Kidney (tissue), 13 donors: ENCODE measurements at regions not wholly inside any gene's neighbourhood (a gene's known extent, or its start where the extent isn't known, plus 50 kb on each side); places are given as distances from the start of the nearest gene placed in this dataset.
A peak's percentile ranks its signal among the peaks of the same experiment; 100 is the strongest.

Experiments used
- DNase-seq, 5 donors: peaks; one replicate each; pipeline ENCODE4 v3.0.0-alpha.2; 2013 to 2020
- FAIRE-seq: peaks from 2 replicates; lab custom pipeline; 2012; peaks lifted over from hg19 to GRCh38; lab: Jason Lieb, UNC
- H3K27ac ChIP-seq, 2 donors: one replicate each; pipeline ENCODE4 v1.7.0; 2013; ENCODE audit warnings: low read depth in 2 of 2, low read length in 2 of 2, inconsistent platforms in 1 of 2
- H3K27me3 ChIP-seq: one replicate; pipeline ENCODE4 v1.7.1; 2013; ENCODE audit warnings: low read length, inconsistent platforms; ENCODE audit not compliant: control insufficient read depth, insufficient read depth
- H3K36me3 ChIP-seq, 3 donors: one replicate each; pipeline versions ENCODE4 v1.7.0 to v1.7.1; 2013; ENCODE audit warnings: low read length in 3 of 3, control low read depth in 1 of 3, inconsistent platforms in 1 of 3; ENCODE audit not compliant: insufficient read depth in 3 of 3, control insufficient read depth in 2 of 3
- H3K4me1 ChIP-seq, 3 donors: one replicate each; pipeline versions ENCODE4 v1.7.0 to v1.7.1; 2013; ENCODE audit warnings: low read length in 3 of 3, inconsistent platforms in 1 of 3, low read depth in 1 of 3; ENCODE audit not compliant: control insufficient read depth in 2 of 3, insufficient read depth in 2 of 3
- H3K4me3 ChIP-seq, 3 donors: one replicate each; pipeline versions ENCODE4 v1.7.0 to v1.8.1; 2013; ENCODE audit warnings: low read length in 3 of 3, control low read depth in 1 of 3, inconsistent platforms in 1 of 3
- H3K9ac ChIP-seq, 3 donors: one replicate each; pipeline versions ENCODE4 v1.7.0 to v1.7.1; 2013; ENCODE audit warnings: low read length in 3 of 3, control low read depth in 1 of 3, inconsistent platforms in 1 of 3
- H3K9me3 ChIP-seq, 3 donors: one replicate each; pipeline versions ENCODE4 v1.7.0 to v1.7.1; 2013; ENCODE audit warnings: low read length in 3 of 3, control low read depth in 1 of 3, inconsistent platforms in 1 of 3; ENCODE audit not compliant: control insufficient read depth in 2 of 3, insufficient read depth in 1 of 3
- intact Hi-C: fragments of 100-400 bp; cut with DNase I; formaldehyde crosslinking; loops from one replicate; pipeline ENCODE4 v1.11.1; 2022
- TF ChIP-seq, protein P1 (sequence below): IDR thresholded peaks from 3 replicates; pipeline ENCODE4 v1.5.1; 2012; ENCODE audit warnings: mild to moderate bottlenecking, moderate library complexity, borderline replicate concordance; ENCODE audit not compliant: insufficient read depth; ENCODE audit errors: extremely low read depth
- donor health status: control.
- donor health status: control.
- donor health status: control.
- donor health status: control.
- donor health status: control.
- donor health status: DM: yes; HTN: yes; CAD: no.
- donor health status: Normal renal cell carcinoma (clear cell type).

- no peaks in the 10 kb centered on the region for H3K9me3 ChIP-seq
- intact Hi-C loops, result no loop called here
- H3K4me1 ChIP-seq, result peaks cover 0 to 11% (median 7%) of the 10 kb centered on the region in 3 donors
- TF ChIP-seq, protein P1, sequence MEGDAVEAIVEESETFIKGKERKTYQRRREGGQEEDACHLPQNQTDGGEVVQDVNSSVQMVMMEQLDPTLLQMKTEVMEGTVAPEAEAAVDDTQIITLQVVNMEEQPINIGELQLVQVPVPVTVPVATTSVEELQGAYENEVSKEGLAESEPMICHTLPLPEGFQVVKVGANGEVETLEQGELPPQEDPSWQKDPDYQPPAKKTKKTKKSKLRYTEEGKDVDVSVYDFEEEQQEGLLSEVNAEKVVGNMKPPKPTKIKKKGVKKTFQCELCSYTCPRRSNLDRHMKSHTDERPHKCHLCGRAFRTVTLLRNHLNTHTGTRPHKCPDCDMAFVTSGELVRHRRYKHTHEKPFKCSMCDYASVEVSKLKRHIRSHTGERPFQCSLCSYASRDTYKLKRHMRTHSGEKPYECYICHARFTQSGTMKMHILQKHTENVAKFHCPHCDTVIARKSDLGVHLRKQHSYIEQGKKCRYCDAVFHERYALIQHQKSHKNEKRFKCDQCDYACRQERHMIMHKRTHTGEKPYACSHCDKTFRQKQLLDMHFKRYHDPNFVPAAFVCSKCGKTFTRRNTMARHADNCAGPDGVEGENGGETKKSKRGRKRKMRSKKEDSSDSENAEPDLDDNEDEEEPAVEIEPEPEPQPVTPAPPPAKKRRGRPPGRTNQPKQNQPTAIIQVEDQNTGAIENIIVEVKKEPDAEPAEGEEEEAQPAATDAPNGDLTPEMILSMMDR, result no peak
- no peak overlapping the region for H3K4me3 ChIP-seq
- H3K27ac ChIP-seq, result no peak overlapping the region
- DNase-seq, result no peak
- no peak overlapping the region for H3K9ac ChIP-seq
- H3K36me3 ChIP-seq, result no peaks in the 10 kb centered on the region
- H3K27me3 ChIP-seq, result no peaks in the 10 kb centered on the region
- FAIRE-seq, result no peak
Observed at GRCh38 chr15:35689266-35689665, 143.3 kb upstream of the DPH6 start.

DNA sequence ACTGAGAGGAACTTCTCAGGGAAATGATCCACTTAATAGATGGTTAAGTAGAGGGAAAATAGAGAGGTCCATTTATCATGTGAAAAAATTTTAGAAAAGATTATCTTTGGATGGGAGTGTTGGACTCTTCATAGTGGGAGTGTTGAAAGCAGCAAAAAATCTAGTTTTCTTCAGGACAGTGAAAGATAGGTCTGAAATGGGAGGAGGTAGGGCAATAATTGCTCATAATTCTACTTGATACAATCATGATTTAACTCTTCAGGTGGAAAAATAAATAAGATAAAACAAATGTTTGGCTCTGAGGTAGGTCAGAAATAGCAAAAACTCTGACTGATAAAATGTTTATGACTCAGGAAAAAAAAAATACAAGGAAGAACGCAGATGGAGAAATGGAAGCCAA lies 144.1 kb upstream of the DPH6 start:
- H3K9ac ChIP-seq, result no peak overlapping the region
- H3K9me3 ChIP-seq, result no peaks in the 10 kb centered on the region
- H3K36me3 ChIP-seq, result no peaks in the 10 kb centered on the region
- no peaks in the 10 kb centered on the region for H3K27me3 ChIP-seq
- H3K4me3 ChIP-seq, result no peak overlapping the region
- peaks cover 0 to 11% (median 7%) of the 10 kb centered on the region in 3 donors for H3K4me1 ChIP-seq
- no peak for FAIRE-seq
- intact Hi-C loops, result no loop called here
- TF ChIP-seq, protein P1, result no peak
- H3K27ac ChIP-seq, result peak overlapping the region in 1 of 2 donors; percentile 12
- DNase-seq, result no peak

DNA sequence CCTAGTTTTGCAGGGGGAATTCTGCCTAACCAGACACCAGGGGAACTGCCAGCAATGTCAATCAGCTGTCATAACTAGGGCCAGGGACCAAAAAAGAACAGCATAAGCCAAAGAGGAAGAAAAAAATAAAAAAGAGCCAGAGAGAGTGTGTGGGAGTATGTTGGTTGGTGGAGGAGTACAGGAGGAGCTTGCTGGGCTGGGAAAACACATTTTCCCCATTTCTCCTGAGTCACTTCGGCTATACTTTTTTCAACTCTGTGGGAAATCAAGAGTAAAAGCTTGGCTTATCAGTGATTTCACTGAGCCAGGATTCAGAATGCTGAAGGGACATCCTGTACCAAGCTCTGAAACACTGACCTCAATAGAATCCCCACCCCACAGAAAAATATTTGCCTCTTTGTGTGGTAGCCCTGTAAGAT lies 144.7 kb upstream of the DPH6 start:
- no peak for FAIRE-seq
- peak in 1 of 5 donors; percentile 39 for DNase-seq
- H3K27ac ChIP-seq, result peak overlapping the region in 1 of 2 donors; percentile 13
- intact Hi-C loops, result no loop called here
- TF ChIP-seq, protein P1, result no peak
- H3K4me3 ChIP-seq, result no peak overlapping the region
- peaks cover 0 to 11% (median 7%) of the 10 kb centered on the region in 3 donors for H3K4me1 ChIP-seq
- no peaks in the 10 kb centered on the region for H3K27me3 ChIP-seq
- H3K9me3 ChIP-seq, result no peaks in the 10 kb centered on the region
- H3K9ac ChIP-seq, result no peak overlapping the region
- no peaks in the 10 kb centered on the region for H3K36me3 ChIP-seq
